MM.1S (cell line): ENCODE measurements at regions not wholly inside any gene's neighbourhood (a gene's known extent, or its start where the extent isn't known, plus 50 kb on each side); places are given as distances from the start of the nearest gene placed in this dataset.

Experiments used
- DNase-seq: peaks from one replicate; pipeline ENCODE4 v3.0.0-alpha.2; 2015
- H2AFZ ChIP-seq: fragments of 300-600 bp; sonication (generic); 2 replicates; pipeline ENCODE4 v1.6.0; 2016; ENCODE audit warnings: antibody characterized with exemption, low read length
- H3F3A ChIP-seq: fragments of 300-600 bp; sonication (generic); 2 replicates; pipeline ENCODE4 v1.6.1; 2016; ENCODE audit warnings: mild to moderate bottlenecking, antibody characterized with exemption, low read length, moderate library complexity, mixed read lengths; ENCODE audit not compliant: insufficient read depth
- H3K27ac ChIP-seq: fragments of 300-600 bp; sonication (generic); 2 replicates; pipeline ENCODE4 v1.5.1; 2016; ENCODE audit warnings: mild to moderate bottlenecking, low read length
- H3K27me3 ChIP-seq: fragments of 300-600 bp; sonication (generic); replicated peaks from 2 replicates; pipeline ENCODE4 v1.6.0; 2016; ENCODE audit warnings: low read length; ENCODE audit not compliant: insufficient read depth
- H3K36me3 ChIP-seq: fragments of 300-600 bp; sonication (generic); replicated peaks from 2 replicates; pipeline ENCODE4 v1.6.1; 2016; ENCODE audit warnings: mild to moderate bottlenecking, low read length, mixed read lengths; ENCODE audit not compliant: insufficient read depth
- H3K4me1 ChIP-seq: fragments of 300-600 bp; sonication (generic); 2 replicates; pipeline ENCODE4 v1.6.1; 2016; ENCODE audit warnings: low read length, mixed read lengths
- H3K4me2 ChIP-seq: fragments of 300-600 bp; sonication (generic); 2 replicates; pipeline ENCODE4 v1.6.0; 2016; ENCODE audit warnings: low read depth, low read length
- H3K4me3 ChIP-seq: fragments of 300-600 bp; sonication (generic); 2 replicates; pipeline ENCODE4 v1.5.1; 2016; ENCODE audit warnings: low read length, mixed read lengths
- H3K79me2 ChIP-seq: fragments of 300-600 bp; sonication (generic); 2 replicates; pipeline ENCODE4 v1.6.1; 2016; ENCODE audit warnings: mixed run types, low read length, mixed read lengths
- H3K9ac ChIP-seq: fragments of 300-600 bp; sonication (generic); 2 replicates; pipeline ENCODE4 v1.6.1; 2016; ENCODE audit warnings: low read length, mixed read lengths
- H3K9me2 ChIP-seq: fragments of 300-600 bp; sonication (generic); replicated peaks from 2 replicates; pipeline ENCODE4 v1.6.1; 2016; ENCODE audit warnings: mild to moderate bottlenecking, low read length, mixed read lengths; ENCODE audit not compliant: insufficient read depth
- H3K9me3 ChIP-seq: fragments of 300-600 bp; sonication (generic); replicated peaks from 2 replicates; pipeline ENCODE4 v1.6.1; 2016; ENCODE audit warnings: mild to moderate bottlenecking, low read length, mixed read lengths; ENCODE audit not compliant: insufficient read depth
- H4K20me1 ChIP-seq: fragments of 300-600 bp; sonication (generic); 2 replicates; pipeline ENCODE4 v1.6.1; 2016; ENCODE audit warnings: mild to moderate bottlenecking, low read length, moderate library complexity, mixed read lengths; ENCODE audit not compliant: insufficient read depth
- EZH2 ChIP-seq: fragments of 300-600 bp; sonication (generic); optimal IDR thresholded peaks from 2 replicates; pipeline ENCODE3; 2017; ENCODE audit warnings: low read depth, mild to moderate bottlenecking, antibody characterized with exemption, low read length, mixed read lengths
- EZH2phosphoT487 ChIP-seq: fragments of 300-600 bp; sonication (generic); IDR thresholded peaks from 2 replicates; pipeline ENCODE4 v1.6.1; 2018; ENCODE audit warnings: antibody characterized with exemption, low read length
- TF ChIP-seq, protein P1 (sequence below): fragments of 300-600 bp; sonication (generic); IDR thresholded peaks from 2 replicates; pipeline ENCODE4 v1.5.1; 2016; ENCODE audit warnings: antibody characterized with exemption, low read length, mixed read lengths

- no peak overlapping the region for H3K9ac ChIP-seq
- H2AFZ ChIP-seq = no peak overlapping the region
- H3K9me2 ChIP-seq = no peaks in the 10 kb centered on the region
- no peaks in the 10 kb centered on the region for H3K4me1 ChIP-seq
- TF ChIP-seq EZH2 (no peak), EZH2phosphoT487 (no peak)
- TF ChIP-seq, protein P1, sequence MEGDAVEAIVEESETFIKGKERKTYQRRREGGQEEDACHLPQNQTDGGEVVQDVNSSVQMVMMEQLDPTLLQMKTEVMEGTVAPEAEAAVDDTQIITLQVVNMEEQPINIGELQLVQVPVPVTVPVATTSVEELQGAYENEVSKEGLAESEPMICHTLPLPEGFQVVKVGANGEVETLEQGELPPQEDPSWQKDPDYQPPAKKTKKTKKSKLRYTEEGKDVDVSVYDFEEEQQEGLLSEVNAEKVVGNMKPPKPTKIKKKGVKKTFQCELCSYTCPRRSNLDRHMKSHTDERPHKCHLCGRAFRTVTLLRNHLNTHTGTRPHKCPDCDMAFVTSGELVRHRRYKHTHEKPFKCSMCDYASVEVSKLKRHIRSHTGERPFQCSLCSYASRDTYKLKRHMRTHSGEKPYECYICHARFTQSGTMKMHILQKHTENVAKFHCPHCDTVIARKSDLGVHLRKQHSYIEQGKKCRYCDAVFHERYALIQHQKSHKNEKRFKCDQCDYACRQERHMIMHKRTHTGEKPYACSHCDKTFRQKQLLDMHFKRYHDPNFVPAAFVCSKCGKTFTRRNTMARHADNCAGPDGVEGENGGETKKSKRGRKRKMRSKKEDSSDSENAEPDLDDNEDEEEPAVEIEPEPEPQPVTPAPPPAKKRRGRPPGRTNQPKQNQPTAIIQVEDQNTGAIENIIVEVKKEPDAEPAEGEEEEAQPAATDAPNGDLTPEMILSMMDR = no peak
- no peaks in the 10 kb centered on the region for H3K79me2 ChIP-seq
- no peaks in the 10 kb centered on the region for H3K27me3 ChIP-seq
- no peak overlapping the region for H3K4me3 ChIP-seq
- H3K36me3 ChIP-seq = no peaks in the 10 kb centered on the region
- no peak for DNase-seq
- H4K20me1 ChIP-seq = no peaks in the 10 kb centered on the region
- H3K27ac ChIP-seq = no peak overlapping the region
- no peak overlapping the region for H3K4me2 ChIP-seq
- no peaks in the 10 kb centered on the region for H3K9me3 ChIP-seq
- no peaks in the 10 kb centered on the region for H3F3A ChIP-seq
Observed at GRCh38 chrX:25219480-25219879, 203.7 kb upstream of the ARX start.

DNA sequence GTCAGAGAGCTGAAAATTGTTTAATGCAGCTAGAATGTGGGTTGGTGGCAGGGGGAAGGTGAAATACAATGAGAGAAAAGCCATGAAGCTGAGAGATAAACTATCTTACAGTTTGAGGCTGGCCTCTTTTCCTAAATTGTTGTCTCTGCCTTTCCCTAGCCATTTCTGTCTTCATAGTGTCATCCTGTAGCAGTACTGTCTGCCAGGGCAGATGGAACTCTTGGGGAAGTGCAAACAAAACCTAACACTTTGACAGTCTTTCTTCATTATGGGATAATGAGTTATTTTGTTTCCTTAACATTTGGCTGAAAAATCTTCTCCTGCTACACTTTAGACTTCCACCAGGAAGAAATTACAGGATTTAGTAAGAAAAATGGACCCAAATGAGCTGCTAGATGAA is 197.8 kb upstream of the ARX start:
- TF ChIP-seq EZH2phosphoT487 (no peak), EZH2 (no peak)
- TF ChIP-seq, protein P1 = no peak
- H3K9ac ChIP-seq = no peak overlapping the region
- H3K36me3 ChIP-seq = no peaks in the 10 kb centered on the region
- no peaks in the 10 kb centered on the region for H3K4me1 ChIP-seq
- H3K4me3 ChIP-seq = no peak overlapping the region
- DNase-seq = no peak
- no peaks in the 10 kb centered on the region for H3K9me2 ChIP-seq
- H3K79me2 ChIP-seq = no peaks in the 10 kb centered on the region
- H3K27ac ChIP-seq = no peak overlapping the region
- no peaks in the 10 kb centered on the region for H3K27me3 ChIP-seq
- H2AFZ ChIP-seq = no peak overlapping the region
- no peaks in the 10 kb centered on the region for H4K20me1 ChIP-seq
- no peaks in the 10 kb centered on the region for H3K9me3 ChIP-seq
- H3F3A ChIP-seq = no peaks in the 10 kb centered on the region
- H3K4me2 ChIP-seq = no peak overlapping the region

DNA sequence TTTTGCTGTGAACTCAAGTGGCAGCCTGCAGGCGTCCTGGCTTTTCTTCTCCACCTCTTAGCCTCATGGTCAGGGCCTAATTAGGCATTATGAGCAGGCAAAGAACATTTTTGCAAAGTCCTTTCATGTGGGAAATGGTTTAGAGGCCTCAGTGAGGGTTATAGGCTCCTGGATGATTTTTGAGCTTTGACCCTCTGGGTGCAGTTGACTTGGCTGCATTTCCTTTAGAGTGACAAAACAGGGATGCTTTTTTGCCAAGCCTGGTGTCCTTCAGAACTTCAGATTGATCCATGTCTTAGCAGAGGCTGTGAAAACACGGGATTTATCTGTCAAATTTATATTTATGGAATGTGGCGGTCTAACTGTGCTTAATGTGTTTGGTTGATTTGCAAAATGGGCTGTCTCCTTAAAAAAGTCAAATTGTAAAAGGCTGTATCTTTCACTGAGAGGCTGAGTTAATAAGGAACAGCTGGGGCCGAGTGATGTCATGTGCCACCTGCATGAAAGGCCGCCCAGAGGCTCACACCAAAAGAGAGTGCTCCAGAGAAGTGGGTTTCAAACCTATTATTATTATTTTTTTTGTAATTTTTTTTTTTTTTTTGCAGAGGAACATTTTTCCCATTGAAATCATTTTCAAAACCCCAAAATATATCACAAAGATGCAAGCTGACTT is 192.2 kb upstream of the ARX start:
- Histone ChIP-seq H3K27me3 (no peaks in the 10 kb centered on the region), H3K4me2 (no peak overlapping the region), H3K9ac (no peak overlapping the region), H3F3A (no peaks in the 10 kb centered on the region), H3K36me3 (no peaks in the 10 kb centered on the region), H3K4me3 (no peak overlapping the region), H3K4me1 (no peaks in the 10 kb centered on the region), H3K9me2 (no peaks in the 10 kb centered on the region), H3K79me2 (no peaks in the 10 kb centered on the region), H3K27ac (no peak overlapping the region), H4K20me1 (no peaks in the 10 kb centered on the region), H3K9me3 (no peaks in the 10 kb centered on the region), H2AFZ (no peak overlapping the region)
- DNase-seq = no peak
- TF ChIP-seq EZH2phosphoT487 = no peak
- TF ChIP-seq EZH2 = no peak
- TF ChIP-seq, protein P1 = no peak
